ENCODE measurements at regions not wholly inside any gene's neighbourhood (a gene's known extent, or its start where the extent isn't known, plus 50 kb on each side); places are given as distances from the start of the nearest gene placed in this dataset.

DNA sequence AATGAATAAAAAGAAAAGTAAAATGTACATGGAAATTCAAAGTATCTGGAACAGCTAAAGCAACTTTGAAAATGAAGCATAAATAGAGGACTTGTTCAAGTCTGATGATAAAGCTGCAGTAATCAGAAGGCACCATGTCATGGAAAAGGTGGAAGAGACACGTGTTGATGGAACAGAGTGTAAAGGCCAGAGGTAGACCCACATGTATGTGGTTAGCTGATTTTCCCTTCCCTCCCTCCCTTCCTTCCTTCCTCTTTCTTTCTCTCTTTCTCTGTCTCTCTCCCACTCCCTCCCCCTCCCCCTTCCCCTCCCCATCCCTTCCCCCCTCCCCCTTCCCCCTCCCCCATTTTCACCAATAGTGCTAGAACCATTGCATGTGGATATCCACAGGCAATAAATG lies 58.7 kb upstream of the FCN1 start:
- DNase-seq (ENCODE audit: extremely low spot score, unreplicated experiment), result no peak
- Mint-ChIP-seq H3K27me3 (ENCODE audit: unreplicated experiment) (peaks cover 46% of the 10 kb centered on the region), H3K4me3 (ENCODE audit: unreplicated experiment) (no peak overlapping the region), H3K4me1 (ENCODE audit: unreplicated experiment) (no peaks in the 10 kb centered on the region), H3K9me3 (ENCODE audit: unreplicated experiment) (no peaks in the 10 kb centered on the region), H3K27ac (ENCODE audit: unreplicated experiment) (no peak overlapping the region), H3K36me3 (ENCODE audit: unreplicated experiment) (no peaks in the 10 kb centered on the region)
- TF ChIP-seq, protein P1, sequence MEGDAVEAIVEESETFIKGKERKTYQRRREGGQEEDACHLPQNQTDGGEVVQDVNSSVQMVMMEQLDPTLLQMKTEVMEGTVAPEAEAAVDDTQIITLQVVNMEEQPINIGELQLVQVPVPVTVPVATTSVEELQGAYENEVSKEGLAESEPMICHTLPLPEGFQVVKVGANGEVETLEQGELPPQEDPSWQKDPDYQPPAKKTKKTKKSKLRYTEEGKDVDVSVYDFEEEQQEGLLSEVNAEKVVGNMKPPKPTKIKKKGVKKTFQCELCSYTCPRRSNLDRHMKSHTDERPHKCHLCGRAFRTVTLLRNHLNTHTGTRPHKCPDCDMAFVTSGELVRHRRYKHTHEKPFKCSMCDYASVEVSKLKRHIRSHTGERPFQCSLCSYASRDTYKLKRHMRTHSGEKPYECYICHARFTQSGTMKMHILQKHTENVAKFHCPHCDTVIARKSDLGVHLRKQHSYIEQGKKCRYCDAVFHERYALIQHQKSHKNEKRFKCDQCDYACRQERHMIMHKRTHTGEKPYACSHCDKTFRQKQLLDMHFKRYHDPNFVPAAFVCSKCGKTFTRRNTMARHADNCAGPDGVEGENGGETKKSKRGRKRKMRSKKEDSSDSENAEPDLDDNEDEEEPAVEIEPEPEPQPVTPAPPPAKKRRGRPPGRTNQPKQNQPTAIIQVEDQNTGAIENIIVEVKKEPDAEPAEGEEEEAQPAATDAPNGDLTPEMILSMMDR (IDR thresholded peaks at IDR 0.05), result no peak

DNA sequence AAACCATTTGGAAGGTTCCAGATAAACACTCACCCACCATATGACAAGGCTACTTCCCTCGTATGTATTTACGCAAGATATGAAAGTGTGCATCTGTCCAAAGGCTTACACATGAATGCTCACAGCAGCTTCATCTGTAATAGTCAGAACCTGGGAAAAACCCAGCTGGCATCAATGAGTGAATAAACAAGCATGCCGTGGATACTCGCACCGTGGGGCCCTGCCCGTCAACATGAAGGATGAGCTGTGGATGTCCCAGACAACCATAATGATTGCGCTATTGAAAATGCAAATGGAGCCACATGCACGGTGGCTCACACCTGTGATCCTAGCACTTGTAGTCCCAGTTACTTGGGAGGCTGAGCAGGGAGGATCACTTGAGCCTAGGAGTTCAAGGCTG lies 60.6 kb upstream of the FCN1 start:
- DNase-seq (ENCODE audit: extremely low spot score, unreplicated experiment), result peak; percentile 30
- peaks cover 33% of the 10 kb centered on the region for H3K27me3 Mint-ChIP-seq (ENCODE audit: unreplicated experiment)
- TF ChIP-seq, protein P1 (IDR thresholded peaks at IDR 0.05), result no peak
- H3K4me3 Mint-ChIP-seq (ENCODE audit: unreplicated experiment), result no peak overlapping the region
- H3K36me3 Mint-ChIP-seq (ENCODE audit: unreplicated experiment), result no peaks in the 10 kb centered on the region
- H3K4me1 Mint-ChIP-seq (ENCODE audit: unreplicated experiment), result no peaks in the 10 kb centered on the region
- H3K27ac Mint-ChIP-seq (ENCODE audit: unreplicated experiment), result no peak overlapping the region
- H3K9me3 Mint-ChIP-seq (ENCODE audit: unreplicated experiment), result no peaks in the 10 kb centered on the region

DNA sequence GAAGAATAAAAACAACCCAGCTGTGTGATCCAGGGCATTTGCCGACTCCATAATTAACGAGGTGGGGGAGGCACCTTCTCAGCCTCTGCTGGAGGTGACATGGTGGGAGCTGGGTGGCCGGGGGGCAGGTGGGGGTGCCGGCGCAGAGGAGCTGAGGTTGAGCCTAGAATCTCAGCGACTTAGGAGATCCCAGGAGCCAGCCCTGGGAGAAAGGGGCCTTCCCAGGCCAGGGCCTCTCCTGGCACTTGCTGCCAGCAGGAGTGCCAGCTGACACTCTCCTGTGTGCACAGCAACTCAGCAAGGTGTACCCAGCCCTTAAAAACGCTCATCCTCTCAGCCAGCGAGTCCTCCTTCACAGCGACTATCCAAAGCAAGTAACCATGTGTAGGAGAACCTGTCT lies 62.8 kb upstream of the FCN1 start:
- Mint-ChIP-seq H3K27ac (ENCODE audit: unreplicated experiment) (no peak overlapping the region), H3K36me3 (ENCODE audit: unreplicated experiment) (no peaks in the 10 kb centered on the region), H3K4me3 (ENCODE audit: unreplicated experiment) (no peak overlapping the region), H3K9me3 (ENCODE audit: unreplicated experiment) (peaks cover 7% of the 10 kb centered on the region), H3K27me3 (ENCODE audit: unreplicated experiment) (peaks cover 10% of the 10 kb centered on the region), H3K4me1 (ENCODE audit: unreplicated experiment) (no peaks in the 10 kb centered on the region)
- no peak for DNase-seq (ENCODE audit: extremely low spot score, unreplicated experiment)
- TF ChIP-seq, protein P1 (IDR thresholded peaks at IDR 0.05), result no peak

DNA sequence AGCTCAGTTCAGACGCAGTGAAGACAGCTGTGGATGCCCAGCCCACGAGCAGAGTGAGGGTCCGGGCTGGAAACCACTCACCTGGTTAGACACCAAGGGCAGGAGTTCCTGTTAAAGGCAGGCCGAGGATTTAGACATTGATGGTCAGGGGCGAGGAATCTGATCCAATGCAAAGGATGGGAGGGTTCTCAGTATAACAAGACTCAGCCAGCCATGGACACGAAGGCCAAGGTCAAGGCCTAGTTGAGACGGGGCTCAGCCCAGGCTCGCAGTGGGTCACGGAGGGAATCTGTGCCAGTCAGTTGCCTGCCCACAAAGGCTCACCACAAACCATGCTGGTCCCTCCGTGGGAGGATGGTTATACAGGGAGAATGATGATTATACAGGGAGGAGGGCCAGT lies 63.3 kb upstream of the FCN1 start:
- no peak for DNase-seq (ENCODE audit: extremely low spot score, unreplicated experiment)
- TF ChIP-seq, protein P1 (IDR thresholded peaks at IDR 0.05), result no peak
- peaks cover 12% of the 10 kb centered on the region for H3K9me3 Mint-ChIP-seq (ENCODE audit: unreplicated experiment)
- H3K36me3 Mint-ChIP-seq (ENCODE audit: unreplicated experiment), result no peaks in the 10 kb centered on the region
- no peak overlapping the region for H3K4me3 Mint-ChIP-seq (ENCODE audit: unreplicated experiment)
- H3K27me3 Mint-ChIP-seq (ENCODE audit: unreplicated experiment), result peaks cover 9% of the 10 kb centered on the region
- H3K27ac Mint-ChIP-seq (ENCODE audit: unreplicated experiment), result no peak overlapping the region
- H3K4me1 Mint-ChIP-seq (ENCODE audit: unreplicated experiment), result no peaks in the 10 kb centered on the region

DNA sequence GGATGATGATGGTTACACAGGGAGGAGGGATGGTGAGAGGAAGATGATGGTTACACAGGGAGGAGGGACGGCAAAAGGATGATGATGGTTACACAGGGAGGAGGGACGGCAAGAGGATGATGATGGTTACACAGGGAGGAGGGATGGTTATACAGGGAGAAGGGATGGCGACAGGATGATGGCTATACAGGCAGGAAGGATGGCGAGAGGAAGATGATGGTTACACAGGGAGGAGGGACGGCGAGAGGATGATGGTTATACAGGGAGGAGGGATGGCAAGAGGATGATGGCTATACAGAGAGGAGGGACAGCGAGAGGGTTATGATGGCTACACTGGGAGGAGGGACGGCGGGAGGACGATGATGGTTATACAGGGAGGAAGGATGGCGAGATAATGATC lies 64.1 kb upstream of the FCN1 start:
- Mint-ChIP-seq H3K36me3 (ENCODE audit: unreplicated experiment) (no peaks in the 10 kb centered on the region), H3K4me3 (ENCODE audit: unreplicated experiment) (no peak overlapping the region), H3K4me1 (ENCODE audit: unreplicated experiment) (no peaks in the 10 kb centered on the region), H3K27ac (ENCODE audit: unreplicated experiment) (no peak overlapping the region), H3K27me3 (ENCODE audit: unreplicated experiment) (peaks cover 7% of the 10 kb centered on the region), H3K9me3 (ENCODE audit: unreplicated experiment) (peaks cover 14% of the 10 kb centered on the region)
- TF ChIP-seq, protein P1 (IDR thresholded peaks at IDR 0.05), result no peak
- DNase-seq (ENCODE audit: extremely low spot score, unreplicated experiment), result no peak
